Left ventricle myocardium inferior (tissue), 1 donor: ENCODE measurements at regions not wholly inside any gene's neighbourhood (a gene's known extent, or its start where the extent isn't known, plus 50 kb on each side); places are given as distances from the start of the nearest gene placed in this dataset.

Experiments
- DNase-seq: peaks from one replicate; pipeline ENCODE4 v3.0.0-alpha.2; 2020
- H3K27ac ChIP-seq: fragments of 200-600 bp; replicated peaks from 2 replicates; pipeline ENCODE4 v1.8.0; 2021
- H3K27me3 ChIP-seq: fragments of 200-600 bp; 2 replicates; pipeline ENCODE4 v1.8.0; 2021; ENCODE audit warnings: low read depth
- H3K36me3 ChIP-seq: fragments of 200-600 bp; 2 replicates; pipeline ENCODE4 v1.8.0; 2021
- H3K4me1 ChIP-seq: fragments of 200-600 bp; 2 replicates; pipeline ENCODE4 v1.8.0; 2021
- H3K4me3 ChIP-seq: fragments of 200-600 bp; 2 replicates; pipeline ENCODE4 v1.8.0; 2021; ENCODE audit warnings: mild to moderate bottlenecking, moderate library complexity
- H3K9me3 ChIP-seq: fragments of 200-600 bp; replicated peaks from 2 replicates; pipeline ENCODE4 v1.8.0; 2021
- CTCF ChIP-seq: fragments of 200-600 bp; IDR thresholded peaks from 2 replicates; pipeline ENCODE4 v1.8.0; 2021; ENCODE audit warnings: antibody characterized with exemption, mild to moderate bottlenecking, borderline replicate concordance
- intact Hi-C: fragments of 100-400 bp; cut with micrococcal nuclease; formaldehyde crosslinking; loops from one replicate; pipeline ENCODE4 v1.11.0; 2022
- donor health status: DM: no; HTN: yes; CAD: no; lungs with severe emphysema.

- H3K27me3 ChIP-seq = peaks cover 31% of the 10 kb centered on the region
- no peaks in the 10 kb centered on the region for H3K36me3 ChIP-seq
- no peak overlapping the region for H3K27ac ChIP-seq
- no peak for TF ChIP-seq CTCF
- H3K4me1 ChIP-seq = no peaks in the 10 kb centered on the region
- H3K9me3 ChIP-seq = peaks cover 6% of the 10 kb centered on the region
- DNase-seq = no peak
- intact Hi-C loops = no loop called here
- no peak overlapping the region for H3K4me3 ChIP-seq
Measured at GRCh38 chr16:88279998-88280397, 102.8 kb upstream of the ZNF469 start.

- intact Hi-C loops = no loop called here
- Histone ChIP-seq H3K27ac (no peak overlapping the region), H3K36me3 (no peaks in the 10 kb centered on the region), H3K9me3 (peaks cover 17% of the 10 kb centered on the region), H3K27me3 (peaks cover 41% of the 10 kb centered on the region), H3K4me1 (no peaks in the 10 kb centered on the region), H3K4me3 (no peak overlapping the region)
- no peak for TF ChIP-seq CTCF
- peak; percentile 9 for DNase-seq
Measured at GRCh38 chr16:88281858-88282563, 100.7 kb upstream of the ZNF469 start.

- no peak for DNase-seq
- no peak overlapping the region for H3K27ac ChIP-seq
- H3K27me3 ChIP-seq = peaks cover 41% of the 10 kb centered on the region
- no peak for TF ChIP-seq CTCF
- H3K36me3 ChIP-seq = no peaks in the 10 kb centered on the region
- intact Hi-C loops = no loop called here
- H3K4me1 ChIP-seq = no peaks in the 10 kb centered on the region
- peaks cover 25% of the 10 kb centered on the region for H3K9me3 ChIP-seq
- H3K4me3 ChIP-seq = no peak overlapping the region
Measured at GRCh38 chr16:88282564-88283395, 100.0 kb upstream of the ZNF469 start.

- DNase-seq = peak; percentile 4
- no peaks in the 10 kb centered on the region for H3K4me1 ChIP-seq
- H3K27me3 ChIP-seq = peaks cover 41% of the 10 kb centered on the region
- intact Hi-C loops = no loop called here
- H3K36me3 ChIP-seq = no peaks in the 10 kb centered on the region
- H3K27ac ChIP-seq = no peak overlapping the region
- no peak for TF ChIP-seq CTCF
- H3K4me3 ChIP-seq = no peak overlapping the region
- peaks cover 32% of the 10 kb centered on the region for H3K9me3 ChIP-seq
Measured at GRCh38 chr16:88283596-88283995, 99.2 kb upstream of the ZNF469 start.

- peak; percentile 4 for DNase-seq
- peaks cover 41% of the 10 kb centered on the region for H3K27me3 ChIP-seq
- peaks cover 35% of the 10 kb centered on the region for H3K9me3 ChIP-seq
- intact Hi-C loops = no loop called here
- no peaks in the 10 kb centered on the region for H3K4me1 ChIP-seq
- H3K36me3 ChIP-seq = no peaks in the 10 kb centered on the region
- TF ChIP-seq CTCF = no peak
- H3K27ac ChIP-seq = no peak overlapping the region
- no peak overlapping the region for H3K4me3 ChIP-seq
Measured at GRCh38 chr16:88284101-88284500, 98.7 kb upstream of the ZNF469 start.
